Mammary epithelial cell (primary cell): ENCODE measurements at regions not wholly inside any gene's neighbourhood (a gene's known extent, or its start where the extent isn't known, plus 50 kb on each side); places are given as distances from the start of the nearest gene placed in this dataset.

Experiments used
- CTCF ChIP-seq, 2 donors: IDR thresholded peaks in 1 of 2; conservative IDR thresholded peaks in 1 of 2; 2 replicates each; pipeline ENCODE4 v1.5.1; 2011 to 2012; ENCODE audit warnings: inconsistent platforms in 2 of 2, low read length in 2 of 2, mild to moderate bottlenecking in 2 of 2, control low read depth in 1 of 2, low read depth in 1 of 2; ENCODE audit not compliant: insufficient read depth in 1 of 2; ENCODE audit errors: extremely low read depth in 1 of 2
- EZH2 ChIP-seq: IDR thresholded peaks from 2 replicates; pipeline ENCODE4 v1.6.1; 2012; ENCODE audit warnings: low read length, inconsistent platforms, borderline replicate concordance

GRCh38 chr3:72698154-72698917, 149.9 kb downstream of the SHQ1 start:
- TF ChIP-seq CTCF (conservative IDR thresholded peaks at IDR 0.05 in 1 of 2, IDR thresholded peaks at IDR 0.05 in 1 of 2; ENCODE audit: extremely low read depth in 1 of 2, insufficient read depth in 1 of 2, low read depth in 1 of 2, low read length in 2 of 2) (no peak), EZH2 (no peak)
